GM23248 (cell line): ENCODE measurements at regions not wholly inside any gene's neighbourhood (a gene's known extent, or its start where the extent isn't known, plus 50 kb on each side); places are given as distances from the start of the nearest gene placed in this dataset.

Experiments used
- DNase-seq: peaks from one replicate; pipeline ENCODE4 v3.0.0-alpha.2; 2015
- H2AFZ ChIP-seq: fragments of 200-600 bp; sonication (generic); 2 replicates; pipeline ENCODE4 v1.6.1; 2016; ENCODE audit warnings: antibody characterized with exemption
- H3F3A ChIP-seq: fragments of 200-600 bp; sonication (generic); 2 replicates; pipeline ENCODE4 v1.6.1; 2016; ENCODE audit warnings: mild to moderate bottlenecking, antibody characterized with exemption, mixed run types; ENCODE audit not compliant: insufficient read depth
- H3K27ac ChIP-seq: fragments of 200-600 bp; sonication (generic); 2 replicates; pipeline ENCODE4 v1.5.1; 2016; ENCODE audit warnings: mild to moderate bottlenecking
- H3K27me3 ChIP-seq: fragments of 200-600 bp; sonication (generic); replicated peaks from 2 replicates; pipeline ENCODE4 v1.6.1; 2016; ENCODE audit warnings: mild to moderate bottlenecking; ENCODE audit not compliant: insufficient read depth
- H3K36me3 ChIP-seq: fragments of 200-600 bp; sonication (generic); 2 replicates; pipeline ENCODE4 v1.6.1; 2016; ENCODE audit warnings: low read depth, mild to moderate bottlenecking
- H3K4me1 ChIP-seq: fragments of 200-600 bp; sonication (generic); 2 replicates; pipeline ENCODE4 v1.6.1; 2016; ENCODE audit warnings: mild to moderate bottlenecking; ENCODE audit not compliant: insufficient read depth
- H3K4me2 ChIP-seq: fragments of 200-600 bp; sonication (generic); one replicate; pipeline ENCODE4 v1.6.1; 2016; ENCODE audit warnings: mild to moderate bottlenecking; ENCODE audit not compliant: unreplicated experiment
- H3K4me3 ChIP-seq: fragments of 200-600 bp; sonication (generic); 2 replicates; pipeline ENCODE4 v1.5.1; 2016; ENCODE audit warnings: mild to moderate bottlenecking
- H3K79me2 ChIP-seq: fragments of 200-600 bp; sonication (generic); 2 replicates; pipeline ENCODE4 v1.6.1; 2016; ENCODE audit warnings: mild to moderate bottlenecking; ENCODE audit not compliant: insufficient read depth
- H3K9ac ChIP-seq: fragments of 200-600 bp; sonication (generic); 2 replicates; pipeline ENCODE4 v1.6.1; 2016; ENCODE audit warnings: mild to moderate bottlenecking
- H3K9me2 ChIP-seq: fragments of 200-600 bp; sonication (generic); 2 replicates; pipeline ENCODE4 v1.6.1; 2016; ENCODE audit warnings: mixed run types, mild to moderate bottlenecking, moderate library complexity; ENCODE audit not compliant: insufficient read depth
- H3K9me3 ChIP-seq: fragments of 200-600 bp; sonication (generic); one replicate; pipeline ENCODE4 v1.6.1; 2017; ENCODE audit warnings: low read depth
- H4K20me1 ChIP-seq: fragments of 200-600 bp; sonication (generic); 2 replicates; pipeline ENCODE4 v1.6.0; 2016; ENCODE audit not compliant: insufficient read depth
- EZH2 ChIP-seq: fragments of 200-600 bp; sonication (generic); IDR thresholded peaks from 2 replicates; pipeline ENCODE4 v1.6.1; 2018; ENCODE audit warnings: antibody characterized with exemption, mild to moderate bottlenecking; ENCODE audit not compliant: insufficient read depth, poor library complexity, severe bottlenecking
- EZH2phosphoT487 ChIP-seq: fragments of 200-600 bp; sonication (generic); IDR thresholded peaks from 2 replicates; pipeline ENCODE4 v1.6.1; 2018; ENCODE audit warnings: antibody characterized with exemption, moderate library complexity, mild to moderate bottlenecking, low read depth; ENCODE audit not compliant: insufficient read depth
- WGBS, 2 experiments: methylation state at CpG; one replicate each; pipeline ENCODE4 v1.1.6; 2015 to 2017; ENCODE audit warnings: low lambda C conversion rate in 2 of 2, low coverage in 1 of 2; ENCODE audit errors: missing lambda C conversion rate in 2 of 2; 5-methylcytosine and 5-hydroxymethylcytosine counted together
- in situ Hi-C: fragments of 300-500 bp; cut with MboI; formaldehyde crosslinking; loops from 2 replicates; pipeline ENCODE4 v1.15.0; 2020

GRCh38 chr7:340979-341694 is 51.2 kb downstream of the FOXL3 start:
- no peak for TF ChIP-seq EZH2
- TF ChIP-seq EZH2phosphoT487, result no peak
- no peaks in the 10 kb centered on the region for H3K4me1 ChIP-seq
- no peak for DNase-seq
- no peak overlapping the region for H3K4me2 ChIP-seq
- no peak overlapping the region for H3K9ac ChIP-seq
- no peaks in the 10 kb centered on the region for H3K36me3 ChIP-seq
- H2AFZ ChIP-seq, result no peak overlapping the region
- H3K9me3 ChIP-seq, result no peaks in the 10 kb centered on the region
- no peaks in the 10 kb centered on the region for H4K20me1 ChIP-seq
- WGBS, 2 experiments, result 56 to 59% methylated on average over 28 to 30 of the region's 30 CpGs
- peaks cover 18% of the 10 kb centered on the region; the same call in 1 of the 2 replicates for H3K27me3 ChIP-seq
- H3K4me3 ChIP-seq, result no peak overlapping the region
- no peaks in the 10 kb centered on the region for H3K79me2 ChIP-seq
- in situ Hi-C loops, result no loop called here
- H3K9me2 ChIP-seq, result no peaks in the 10 kb centered on the region
- H3F3A ChIP-seq, result no peaks in the 10 kb centered on the region
- H3K27ac ChIP-seq, result no peak overlapping the region

GRCh38 chr7:341841-342638 is 52.1 kb downstream of the FOXL3 start:
- no peaks in the 10 kb centered on the region for H3F3A ChIP-seq
- H3K4me2 ChIP-seq, result no peak overlapping the region
- DNase-seq, result no peak
- no peaks in the 10 kb centered on the region for H3K9me2 ChIP-seq
- 66 to 68% methylated on average over 26 to 27 of the region's 27 CpGs for WGBS, 2 experiments
- no peak overlapping the region for H3K4me3 ChIP-seq
- H2AFZ ChIP-seq, result no peak overlapping the region
- no peaks in the 10 kb centered on the region for H3K9me3 ChIP-seq
- H3K36me3 ChIP-seq, result no peaks in the 10 kb centered on the region
- H3K79me2 ChIP-seq, result no peaks in the 10 kb centered on the region
- no peak overlapping the region for H3K9ac ChIP-seq
- in situ Hi-C loops, result no loop called here
- no peaks in the 10 kb centered on the region for H4K20me1 ChIP-seq
- H3K27ac ChIP-seq, result no peak overlapping the region
- H3K4me1 ChIP-seq, result no peaks in the 10 kb centered on the region
- peaks cover 18% of the 10 kb centered on the region; the same call in 1 of the 2 replicates for H3K27me3 ChIP-seq
- no peak for TF ChIP-seq EZH2phosphoT487
- no peak for TF ChIP-seq EZH2

- Histone ChIP-seq H3K27ac (no peak overlapping the region), H3K4me3 (no peak overlapping the region), H3K27me3 (peaks cover 18% of the 10 kb centered on the region; the same call in 1 of the 2 replicates), H3K9ac (no peak overlapping the region), H3F3A (no peaks in the 10 kb centered on the region), H3K4me2 (no peak overlapping the region), H3K79me2 (no peaks in the 10 kb centered on the region), H2AFZ (no peak overlapping the region), H4K20me1 (no peaks in the 10 kb centered on the region), H3K9me3 (no peaks in the 10 kb centered on the region), H3K9me2 (no peaks in the 10 kb centered on the region), H3K36me3 (no peaks in the 10 kb centered on the region), H3K4me1 (no peaks in the 10 kb centered on the region)
- TF ChIP-seq EZH2 (no peak), EZH2phosphoT487 (no peak)
- in situ Hi-C loops, result no loop called here
- WGBS, 2 experiments, result 75 to 79% methylated on average over 10 of the region's 10 CpGs
- DNase-seq, result no peak
These were observed 52.8 kb downstream of the FOXL3 start for GRCh38 chr7:342681-343216.

- no peak overlapping the region for H3K4me2 ChIP-seq
- no peak overlapping the region for H2AFZ ChIP-seq
- no peaks in the 10 kb centered on the region for H3K4me1 ChIP-seq
- in situ Hi-C loops, result no loop called here
- no peak overlapping the region for H3K9ac ChIP-seq
- peaks cover 18% of the 10 kb centered on the region; the same call in 1 of the 2 replicates for H3K27me3 ChIP-seq
- no peaks in the 10 kb centered on the region for H3K36me3 ChIP-seq
- WGBS, 2 experiments, result 54 to 59% methylated on average over 33 of the region's 33 CpGs
- no peaks in the 10 kb centered on the region for H3K9me2 ChIP-seq
- TF ChIP-seq EZH2phosphoT487 (no peak), EZH2 (no peak)
- H3K9me3 ChIP-seq, result no peaks in the 10 kb centered on the region
- H3K79me2 ChIP-seq, result no peaks in the 10 kb centered on the region
- no peak for DNase-seq
- H4K20me1 ChIP-seq, result no peaks in the 10 kb centered on the region
- H3K27ac ChIP-seq, result no peak overlapping the region
- H3K4me3 ChIP-seq, result no peak overlapping the region
- H3F3A ChIP-seq, result no peaks in the 10 kb centered on the region
These were observed 53.4 kb downstream of the FOXL3 start for GRCh38 chr7:343227-343822.
